ENCODE measurements at regions not wholly inside any gene's neighbourhood (a gene's known extent, or its start where the extent isn't known, plus 50 kb on each side); places are given as distances from the start of the nearest gene placed in this dataset.

DNA sequence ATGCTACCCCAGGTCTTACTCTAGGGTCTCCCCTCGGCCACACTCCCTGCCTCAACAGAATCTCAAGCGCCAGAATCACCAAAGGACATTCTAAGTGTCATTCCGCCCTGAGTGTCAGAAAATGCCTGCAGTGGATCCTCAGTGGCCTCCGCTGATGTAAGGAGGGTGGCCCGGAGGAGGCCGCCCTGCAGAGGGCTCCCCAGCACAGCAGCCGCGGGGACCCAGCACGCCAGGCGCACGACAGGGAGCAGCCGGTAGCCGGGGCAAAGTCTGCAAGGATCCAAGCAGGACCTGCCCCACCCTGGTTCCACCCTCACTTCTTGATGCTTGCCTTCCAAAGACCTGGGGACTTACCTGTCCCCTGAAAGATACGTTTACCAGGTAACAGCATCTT, 54.2 kb upstream of the ID2 start:
- no peak for TF ChIP-seq NFE2L2 (conservative IDR thresholded peaks at IDR 0.05; ENCODE audit: low read length)
- TF ChIP-seq CTCF (IDR thresholded peaks at IDR 0.05): peak; percentile 49
- TF ChIP-seq REST (IDR thresholded peaks at IDR 0.05): no peak
- no peak for TF ChIP-seq POLR2A (IDR thresholded peaks at IDR 0.05; ENCODE audit: low read length)
- no peak for TF ChIP-seq FOSL2 (IDR thresholded peaks at IDR 0.05)
- TF ChIP-seq FOSL2 (CRISPR knock-in tag; IDR thresholded peaks at IDR 0.05): no peak
- TF ChIP-seq POLR2AphosphoS2 (conservative IDR thresholded peaks at IDR 0.05; ENCODE audit: low read length): no peak
